DND-41 (cell line): ENCODE measurements at regions not wholly inside any gene's neighbourhood (a gene's known extent, or its start where the extent isn't known, plus 50 kb on each side); places are given as distances from the start of the nearest gene placed in this dataset.
"Not testable (repeated sequence)": the region's sequence is repeated elsewhere in the genome, so short reads cannot be mapped to it uniquely, and the experiment has no call there.

Experiments used
- EZH2 ChIP-seq: IDR thresholded peaks from 3 replicates; pipeline ENCODE4 v1.6.1; 2012; ENCODE audit warnings: borderline replicate concordance, low read depth, mild to moderate bottlenecking, moderate library complexity, low read length, inconsistent platforms; ENCODE audit not compliant: severe bottlenecking
- TF ChIP-seq, protein P1 (sequence below): IDR thresholded peaks from 2 replicates; pipeline ENCODE4 v1.5.1; 2012; ENCODE audit warnings: borderline replicate concordance, low read length, moderate library complexity, mild to moderate bottlenecking; ENCODE audit not compliant: poor library complexity, severe bottlenecking; ENCODE audit errors: extremely low read depth

DNA sequence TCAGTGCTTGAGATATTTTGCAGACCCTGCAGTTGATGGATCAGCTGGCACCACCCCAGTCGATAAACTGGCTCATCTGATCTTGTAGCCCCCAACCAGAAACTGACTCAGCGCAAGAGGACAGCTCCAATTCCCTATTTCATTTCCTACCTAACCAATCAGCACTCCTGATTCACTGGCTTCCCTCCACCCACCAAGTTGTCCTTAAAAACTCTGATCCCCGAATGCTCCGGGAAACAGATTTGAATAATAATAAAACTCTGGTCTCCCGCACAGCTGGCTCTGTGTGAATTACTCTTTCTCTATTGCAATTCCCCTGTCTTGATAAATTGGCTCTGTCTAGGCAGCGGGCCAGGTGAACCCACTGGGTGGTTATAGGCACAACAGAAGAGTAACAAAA is 289.4 kb upstream of the SYT1 start:
- TF ChIP-seq, protein P1, sequence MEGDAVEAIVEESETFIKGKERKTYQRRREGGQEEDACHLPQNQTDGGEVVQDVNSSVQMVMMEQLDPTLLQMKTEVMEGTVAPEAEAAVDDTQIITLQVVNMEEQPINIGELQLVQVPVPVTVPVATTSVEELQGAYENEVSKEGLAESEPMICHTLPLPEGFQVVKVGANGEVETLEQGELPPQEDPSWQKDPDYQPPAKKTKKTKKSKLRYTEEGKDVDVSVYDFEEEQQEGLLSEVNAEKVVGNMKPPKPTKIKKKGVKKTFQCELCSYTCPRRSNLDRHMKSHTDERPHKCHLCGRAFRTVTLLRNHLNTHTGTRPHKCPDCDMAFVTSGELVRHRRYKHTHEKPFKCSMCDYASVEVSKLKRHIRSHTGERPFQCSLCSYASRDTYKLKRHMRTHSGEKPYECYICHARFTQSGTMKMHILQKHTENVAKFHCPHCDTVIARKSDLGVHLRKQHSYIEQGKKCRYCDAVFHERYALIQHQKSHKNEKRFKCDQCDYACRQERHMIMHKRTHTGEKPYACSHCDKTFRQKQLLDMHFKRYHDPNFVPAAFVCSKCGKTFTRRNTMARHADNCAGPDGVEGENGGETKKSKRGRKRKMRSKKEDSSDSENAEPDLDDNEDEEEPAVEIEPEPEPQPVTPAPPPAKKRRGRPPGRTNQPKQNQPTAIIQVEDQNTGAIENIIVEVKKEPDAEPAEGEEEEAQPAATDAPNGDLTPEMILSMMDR: not testable (repeated sequence)
- TF ChIP-seq EZH2: not testable (repeated sequence)
